DOHH2 (cell line): ENCODE measurements at regions not wholly inside any gene's neighbourhood (a gene's known extent, or its start where the extent isn't known, plus 50 kb on each side); places are given as distances from the start of the nearest gene placed in this dataset.

ENCODE experiments used
- EZH2phosphoT487 ChIP-seq: fragments of 200-600 bp; sonication (generic); IDR thresholded peaks from 2 replicates; pipeline ENCODE4 v1.6.1; 2017; ENCODE audit warnings: borderline replicate concordance, mild to moderate bottlenecking, antibody characterized with exemption, low read length, moderate library complexity, mixed read lengths
- TF ChIP-seq, protein P1 (sequence below): fragments of 200-600 bp; sonication (generic); IDR thresholded peaks from one replicate; pipeline ENCODE4 v1.5.1; 2014; ENCODE audit warnings: antibody characterized with exemption, mild to moderate bottlenecking, low read depth, low read length; ENCODE audit not compliant: poor library complexity, severe bottlenecking

DNA sequence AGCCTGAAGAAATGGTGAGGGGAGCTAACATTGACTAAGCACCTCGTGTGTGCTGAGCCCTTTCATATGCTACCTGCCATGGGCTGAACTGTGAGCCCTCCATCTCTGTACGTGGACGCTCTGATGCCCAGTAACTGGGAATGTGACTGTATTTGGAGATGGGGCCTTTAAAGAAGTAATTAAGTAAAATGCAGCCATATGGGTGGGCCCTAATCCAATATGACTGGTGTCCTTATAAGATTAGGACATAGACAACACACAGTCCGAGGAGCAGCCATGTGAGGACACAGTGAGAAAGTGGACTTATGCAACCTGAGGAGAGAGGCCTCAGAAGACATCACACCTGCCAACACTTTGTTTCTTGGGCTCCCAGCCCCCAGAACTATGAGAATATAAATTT, 92.7 kb upstream of the ATP1B1 start:
- TF ChIP-seq, protein P1, sequence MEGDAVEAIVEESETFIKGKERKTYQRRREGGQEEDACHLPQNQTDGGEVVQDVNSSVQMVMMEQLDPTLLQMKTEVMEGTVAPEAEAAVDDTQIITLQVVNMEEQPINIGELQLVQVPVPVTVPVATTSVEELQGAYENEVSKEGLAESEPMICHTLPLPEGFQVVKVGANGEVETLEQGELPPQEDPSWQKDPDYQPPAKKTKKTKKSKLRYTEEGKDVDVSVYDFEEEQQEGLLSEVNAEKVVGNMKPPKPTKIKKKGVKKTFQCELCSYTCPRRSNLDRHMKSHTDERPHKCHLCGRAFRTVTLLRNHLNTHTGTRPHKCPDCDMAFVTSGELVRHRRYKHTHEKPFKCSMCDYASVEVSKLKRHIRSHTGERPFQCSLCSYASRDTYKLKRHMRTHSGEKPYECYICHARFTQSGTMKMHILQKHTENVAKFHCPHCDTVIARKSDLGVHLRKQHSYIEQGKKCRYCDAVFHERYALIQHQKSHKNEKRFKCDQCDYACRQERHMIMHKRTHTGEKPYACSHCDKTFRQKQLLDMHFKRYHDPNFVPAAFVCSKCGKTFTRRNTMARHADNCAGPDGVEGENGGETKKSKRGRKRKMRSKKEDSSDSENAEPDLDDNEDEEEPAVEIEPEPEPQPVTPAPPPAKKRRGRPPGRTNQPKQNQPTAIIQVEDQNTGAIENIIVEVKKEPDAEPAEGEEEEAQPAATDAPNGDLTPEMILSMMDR = no peak
- TF ChIP-seq EZH2phosphoT487 = no peak
